ENCODE measurements at regions not wholly inside any gene's neighbourhood (a gene's known extent, or its start where the extent isn't known, plus 50 kb on each side); places are given as distances from the start of the nearest gene placed in this dataset.

- Mint-ChIP-seq H3K4me3 (no peak overlapping the region), H3K27ac (peak overlapping the region; percentile 94), H3K36me3 (no peaks in the 10 kb centered on the region), H3K27me3 (ENCODE audit: low read depth) (no peaks in the 10 kb centered on the region), H3K4me1 (peaks cover 63% of the 10 kb centered on the region), H3K9me3 (peaks cover 5% of the 10 kb centered on the region)
- no peak for DNase-seq (ENCODE audit: low spot score in 2 of 2, unreplicated experiment in 2 of 2)
- TF ChIP-seq CTCF (IDR thresholded peaks at IDR 0.05; ENCODE audit: unreplicated experiment) = no peak
Measured at GRCh38 chr13:103291226-103291625, 225.0 kb upstream of the SLC10A2 start.

- TF ChIP-seq CTCF (IDR thresholded peaks at IDR 0.05; ENCODE audit: unreplicated experiment) = no peak
- H3K36me3 Mint-ChIP-seq = no peaks in the 10 kb centered on the region
- DNase-seq (ENCODE audit: low spot score in 2 of 2, unreplicated experiment in 2 of 2) = no peak
- peaks cover 63% of the 10 kb centered on the region for H3K4me1 Mint-ChIP-seq
- H3K27ac Mint-ChIP-seq = peak overlapping the region; percentile 43
- no peak overlapping the region for H3K4me3 Mint-ChIP-seq
- peaks cover 11% of the 10 kb centered on the region for H3K9me3 Mint-ChIP-seq
- no peaks in the 10 kb centered on the region for H3K27me3 Mint-ChIP-seq (ENCODE audit: low read depth)
Measured at GRCh38 chr13:103289681-103290080, 223.5 kb upstream of the SLC10A2 start.

GRCh38 chr13:103288114-103288513 lies 221.9 kb upstream of the SLC10A2 start:
- DNase-seq (ENCODE audit: low spot score in 2 of 2, unreplicated experiment in 2 of 2) = no peak
- Mint-ChIP-seq H3K9me3 (peaks cover 15% of the 10 kb centered on the region), H3K36me3 (no peaks in the 10 kb centered on the region), H3K27ac (peak overlapping the region; percentile 34), H3K4me3 (no peak overlapping the region), H3K27me3 (ENCODE audit: low read depth) (no peaks in the 10 kb centered on the region), H3K4me1 (peaks cover 61% of the 10 kb centered on the region)
- no peak for TF ChIP-seq CTCF (IDR thresholded peaks at IDR 0.05; ENCODE audit: unreplicated experiment)

- Mint-ChIP-seq H3K27me3 (ENCODE audit: low read depth) (no peaks in the 10 kb centered on the region), H3K4me1 (peaks cover 61% of the 10 kb centered on the region), H3K27ac (no peak overlapping the region), H3K4me3 (no peak overlapping the region), H3K9me3 (peaks cover 15% of the 10 kb centered on the region), H3K36me3 (no peaks in the 10 kb centered on the region)
- no peak for DNase-seq (ENCODE audit: low spot score in 2 of 2, unreplicated experiment in 2 of 2)
- TF ChIP-seq CTCF (IDR thresholded peaks at IDR 0.05; ENCODE audit: unreplicated experiment) = no peak
Measured at GRCh38 chr13:103287659-103288058, 221.4 kb upstream of the SLC10A2 start.

- Mint-ChIP-seq H3K4me3 (no peak overlapping the region), H3K27me3 (ENCODE audit: low read depth) (no peaks in the 10 kb centered on the region), H3K4me1 (peaks cover 49% of the 10 kb centered on the region), H3K36me3 (peaks cover 3% of the 10 kb centered on the region), H3K27ac (peak overlapping the region; percentile 13), H3K9me3 (peaks cover 15% of the 10 kb centered on the region)
- no peak for DNase-seq (ENCODE audit: low spot score in 2 of 2, unreplicated experiment in 2 of 2)
- no peak for TF ChIP-seq CTCF (IDR thresholded peaks at IDR 0.05; ENCODE audit: unreplicated experiment)
Measured at GRCh38 chr13:103284466-103284865, 218.2 kb upstream of the SLC10A2 start.

GRCh38 chr13:103283451-103283820 lies 217.2 kb upstream of the SLC10A2 start:
- Mint-ChIP-seq H3K27ac (peak overlapping the region; percentile 94), H3K36me3 (peaks cover 3% of the 10 kb centered on the region), H3K27me3 (ENCODE audit: low read depth) (no peaks in the 10 kb centered on the region), H3K9me3 (peaks cover 15% of the 10 kb centered on the region), H3K4me1 (peaks cover 40% of the 10 kb centered on the region), H3K4me3 (no peak overlapping the region)
- no peak for DNase-seq (ENCODE audit: low spot score in 2 of 2, unreplicated experiment in 2 of 2)
- TF ChIP-seq CTCF (IDR thresholded peaks at IDR 0.05; ENCODE audit: unreplicated experiment) = no peak
